Prostate gland (tissue), 2 donors: ENCODE measurements at regions not wholly inside any gene's neighbourhood (a gene's known extent, or its start where the extent isn't known, plus 50 kb on each side); places are given as distances from the start of the nearest gene placed in this dataset.

ENCODE experiments used
- DNase-seq: peaks from one replicate; pipeline ENCODE4 v3.0.0-alpha.2; 2019; ENCODE audit warnings: low spot score
- H3K27ac ChIP-seq, 2 donors: fragments of 200-600 bp; sonication (generic); 2 replicates each; pipeline ENCODE4 v1.5.1; 2017 to 2019
- H3K27me3 ChIP-seq: fragments of 200-600 bp; sonication (generic); replicated peaks from 2 replicates; pipeline ENCODE4 v1.5.1; 2019; ENCODE audit not compliant: insufficient read depth
- H3K36me3 ChIP-seq, 2 donors: fragments of 200-600 bp; sonication (generic); 1 replicate in 1 of 2; 2 replicates in 1 of 2; pipeline versions ENCODE4 v1.5.1 to v1.8.1; 2017 to 2019
- H3K4me1 ChIP-seq: fragments of 200-600 bp; sonication (generic); replicated peaks from 2 replicates; pipeline ENCODE4 v1.5.1; 2019
- H3K4me3 ChIP-seq, 2 donors: fragments of 200-600 bp; sonication (generic); 2 replicates each; pipeline ENCODE4 v1.5.1; 2017 to 2019
- H3K9me3 ChIP-seq: fragments of 200-600 bp; sonication (generic); 2 replicates; pipeline ENCODE4 v1.5.1; 2017
- CTCF ChIP-seq, 4 experiments: fragments of 200-600 bp in 2 of 4; fragments of 450-650 bp in 2 of 4; sonication (generic) in 2 of 4; IDR thresholded peaks; 1 replicate in 3 of 4; 2 replicates in 1 of 4; pipeline ENCODE4 v1.5.1; 2016 to 2019; ENCODE audit warnings: antibody characterized with exemption in 4 of 4, mild to moderate bottlenecking in 2 of 4, moderate library complexity in 2 of 4
- POLR2A ChIP-seq: fragments of 450-650 bp; IDR thresholded peaks from one replicate; pipeline ENCODE4 v1.6.1; 2016; ENCODE audit warnings: antibody characterized with exemption, mild to moderate bottlenecking
- POLR2AphosphoS5 ChIP-seq: sonication (generic); formaldehyde crosslinking; IDR thresholded peaks from one replicate; pipeline ENCODE4 v1.6.1; 2017; ENCODE audit warnings: antibody characterized with exemption
- WGBS: methylation state at CpG from one replicate; pipeline ENCODE4 v1.1.5; 2018; 5-methylcytosine and 5-hydroxymethylcytosine counted together
- intact Hi-C: fragments of 100-400 bp; cut with DNase I; formaldehyde crosslinking; loops from one replicate; pipeline ENCODE4 v1.14.2; 2022

GRCh38 chr2:52368141-52368540 is 1336.2 kb upstream of the NRXN1 start:
- no peaks in the 10 kb centered on the region for H3K4me1 ChIP-seq
- H3K4me3 ChIP-seq = no peak overlapping the region
- DNase-seq = no peak
- H3K9me3 ChIP-seq = no peaks in the 10 kb centered on the region
- intact Hi-C loops = no loop called here
- no peaks in the 10 kb centered on the region for H3K36me3 ChIP-seq
- no peak for TF ChIP-seq POLR2A
- TF ChIP-seq POLR2AphosphoS5 = no peak
- no peak for TF ChIP-seq CTCF (IDR thresholded peaks at IDR 0.05)
- no peak overlapping the region for H3K27ac ChIP-seq
- no peaks in the 10 kb centered on the region for H3K27me3 ChIP-seq

GRCh38 chr2:52365946-52366345 is 1334.0 kb upstream of the NRXN1 start:
- no peaks in the 10 kb centered on the region for H3K36me3 ChIP-seq
- H3K4me1 ChIP-seq = no peaks in the 10 kb centered on the region
- intact Hi-C loops = no loop called here
- DNase-seq = no peak
- TF ChIP-seq CTCF (IDR thresholded peaks at IDR 0.05) (no peak), POLR2AphosphoS5 (no peak), POLR2A (no peak)
- H3K27me3 ChIP-seq = no peaks in the 10 kb centered on the region
- WGBS = 77% methylated on average over 2 of the region's 2 CpGs
- H3K9me3 ChIP-seq = no peaks in the 10 kb centered on the region
- H3K27ac ChIP-seq = no peak overlapping the region
- H3K4me3 ChIP-seq = no peak overlapping the region

- TF ChIP-seq POLR2A (no peak), CTCF (IDR thresholded peaks at IDR 0.05) (no peak), POLR2AphosphoS5 (no peak)
- H3K27me3 ChIP-seq = no peaks in the 10 kb centered on the region
- WGBS = 38% methylated on average over 2 of the region's 2 CpGs
- H3K9me3 ChIP-seq = no peaks in the 10 kb centered on the region
- no peaks in the 10 kb centered on the region for H3K36me3 ChIP-seq
- no peak for DNase-seq
- intact Hi-C loops = no loop called here
- no peaks in the 10 kb centered on the region for H3K4me1 ChIP-seq
- no peak overlapping the region for H3K27ac ChIP-seq
- H3K4me3 ChIP-seq = no peak overlapping the region
Measured at GRCh38 chr2:52356556-52356955, 1324.6 kb upstream of the NRXN1 start.

- intact Hi-C loops = no loop called here
- DNase-seq = no peak
- Histone ChIP-seq H3K27ac (no peak overlapping the region), H3K36me3 (no peaks in the 10 kb centered on the region), H3K4me1 (no peaks in the 10 kb centered on the region), H3K4me3 (no peak overlapping the region), H3K27me3 (no peaks in the 10 kb centered on the region), H3K9me3 (no peaks in the 10 kb centered on the region)
- TF ChIP-seq CTCF (IDR thresholded peaks at IDR 0.05) = no peak
- TF ChIP-seq POLR2AphosphoS5 = no peak
- no peak for TF ChIP-seq POLR2A
- WGBS = 55% methylated on average over 2 of the region's 2 CpGs
Measured at GRCh38 chr2:52347292-52347691, 1315.4 kb upstream of the NRXN1 start.

- Histone ChIP-seq H3K27me3 (no peaks in the 10 kb centered on the region), H3K4me1 (no peaks in the 10 kb centered on the region), H3K36me3 (no peaks in the 10 kb centered on the region), H3K4me3 (no peak overlapping the region), H3K9me3 (no peaks in the 10 kb centered on the region), H3K27ac (no peak overlapping the region)
- no peak for DNase-seq
- TF ChIP-seq CTCF (IDR thresholded peaks at IDR 0.05) (no peak), POLR2AphosphoS5 (no peak), POLR2A (no peak)
- intact Hi-C loops = no loop called here
- WGBS = 68% methylated on average over 4 of the region's 4 CpGs
Measured at GRCh38 chr2:52345676-52346075, 1313.7 kb upstream of the NRXN1 start.
